Lung (tissue), 11 donors: ENCODE measurements at regions not wholly inside any gene's neighbourhood (a gene's known extent, or its start where the extent isn't known, plus 50 kb on each side); places are given as distances from the start of the nearest gene placed in this dataset.

ENCODE experiments used
- ATAC-seq: fragments of 200-7000 bp; cut with Tn5 transposase; one replicate; pipeline ENCODE4 v1.9.1; 2020; ENCODE audit warnings: moderate number of reproducible peaks; ENCODE audit not compliant: insufficient read depth, low FRiP score
- DNase-seq, 3 donors: peaks; one replicate each; pipeline ENCODE4 v3.0.0-alpha.2; 2013 to 2017
- H3K27ac ChIP-seq, 2 donors: one replicate each; pipeline ENCODE4 v1.5.1; 2013; ENCODE audit warnings: mild to moderate bottlenecking in 2 of 2, moderate library complexity in 2 of 2, control low read depth in 1 of 2, inconsistent platforms in 1 of 2, low read depth in 1 of 2, low read length in 1 of 2
- H3K27me3 ChIP-seq, 3 donors: one replicate each; pipeline ENCODE4 v1.5.1; 2013; ENCODE audit warnings: low read length in 2 of 3; ENCODE audit not compliant: control insufficient read depth in 3 of 3, insufficient read depth in 3 of 3
- H3K36me3 ChIP-seq, 4 donors: one replicate each; pipeline ENCODE4 v1.5.1; 2013; ENCODE audit warnings: low read length in 4 of 4, mild to moderate bottlenecking in 1 of 4, moderate library complexity in 1 of 4; ENCODE audit not compliant: control insufficient read depth in 4 of 4, insufficient read depth in 4 of 4
- H3K4me1 ChIP-seq, 5 donors: one replicate each; pipeline ENCODE4 v1.5.1; 2013; ENCODE audit warnings: low read length in 5 of 5, mild to moderate bottlenecking in 2 of 5, moderate library complexity in 1 of 5; ENCODE audit not compliant: control insufficient read depth in 5 of 5, insufficient read depth in 5 of 5
- H3K4me3 ChIP-seq: one replicate; pipeline ENCODE4 v1.5.1; 2013; ENCODE audit warnings: mild to moderate bottlenecking, control low read depth, moderate library complexity
- H3K9ac ChIP-seq, 2 donors: one replicate each; pipeline ENCODE4 v1.5.1; 2013; ENCODE audit warnings: low read length in 2 of 2, control low read depth in 1 of 2; ENCODE audit not compliant: insufficient read depth in 1 of 2
- H3K9me3 ChIP-seq, 4 donors: one replicate each; pipeline ENCODE4 v1.5.1; 2013; ENCODE audit warnings: low read length in 3 of 4, mild to moderate bottlenecking in 1 of 4, moderate library complexity in 1 of 4; ENCODE audit not compliant: control insufficient read depth in 4 of 4, insufficient read depth in 3 of 4
- CTCF ChIP-seq: IDR thresholded peaks from 2 replicates; pipeline ENCODE4 v1.5.1; 2012; ENCODE audit warnings: mild to moderate bottlenecking; ENCODE audit errors: control extremely low read depth, extremely low read depth
- WGBS, 2 donors: extraction: QIAGEN DNeasy Blood & Tissue Kit; methylation state at CpG; one replicate each; pipeline ENCODE4 v1.1.7; 2013; 5-methylcytosine and 5-hydroxymethylcytosine counted together
- donor health status: control.
- donor health status: control.
- donor health status: Bipolar disorder and iron deficiency.
- donor health status: healthy.
- donor health status: DM: yes; HTN: yes; CAD: no.

DNA sequence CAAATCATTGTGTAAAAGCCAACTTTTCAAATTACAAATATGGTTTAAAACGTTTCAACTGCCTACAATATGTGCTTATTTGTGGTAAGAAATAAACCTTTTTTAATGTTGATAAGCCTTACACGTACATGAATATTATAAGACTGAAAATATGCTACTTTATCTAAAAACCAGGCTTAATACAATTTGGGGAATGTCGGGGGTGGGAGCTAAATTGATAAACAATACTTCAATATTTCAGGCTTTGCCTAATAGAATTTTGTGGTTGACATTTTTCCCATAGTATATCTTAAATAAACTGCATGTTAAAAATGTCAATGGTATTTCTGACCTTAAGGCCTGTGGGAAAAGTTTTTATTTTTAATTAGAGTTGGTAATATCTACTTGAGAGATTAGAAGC lies 69.8 kb upstream of the SLIT2 start:
- H3K9ac ChIP-seq: no peak overlapping the region
- peaks cover 0 to 5% (median 2%) of the 10 kb centered on the region in 4 donors for H3K9me3 ChIP-seq
- 64 to 70% methylated on average over 3 of the region's 3 CpGs for WGBS, 2 donors
- no peaks in the 10 kb centered on the region for H3K4me1 ChIP-seq
- no peak for TF ChIP-seq CTCF
- ATAC-seq: no peak
- H3K27me3 ChIP-seq: no peaks in the 10 kb centered on the region
- DNase-seq: no peak
- no peaks in the 10 kb centered on the region for H3K36me3 ChIP-seq
- H3K27ac ChIP-seq: no peak overlapping the region
- H3K4me3 ChIP-seq: no peak overlapping the region

- TF ChIP-seq CTCF: no peak
- ATAC-seq: no peak
- Histone ChIP-seq H3K9me3 (peaks cover 0 to 13% (median 6%) of the 10 kb centered on the region in 4 donors), H3K4me3 (no peak overlapping the region), H3K27ac (no peak overlapping the region), H3K36me3 (no peaks in the 10 kb centered on the region), H3K27me3 (no peaks in the 10 kb centered on the region), H3K9ac (no peak overlapping the region), H3K4me1 (no peaks in the 10 kb centered on the region)
- no peak for DNase-seq
Measured at GRCh38 chr4:20180509-20180908, 71.2 kb upstream of the SLIT2 start.

DNA sequence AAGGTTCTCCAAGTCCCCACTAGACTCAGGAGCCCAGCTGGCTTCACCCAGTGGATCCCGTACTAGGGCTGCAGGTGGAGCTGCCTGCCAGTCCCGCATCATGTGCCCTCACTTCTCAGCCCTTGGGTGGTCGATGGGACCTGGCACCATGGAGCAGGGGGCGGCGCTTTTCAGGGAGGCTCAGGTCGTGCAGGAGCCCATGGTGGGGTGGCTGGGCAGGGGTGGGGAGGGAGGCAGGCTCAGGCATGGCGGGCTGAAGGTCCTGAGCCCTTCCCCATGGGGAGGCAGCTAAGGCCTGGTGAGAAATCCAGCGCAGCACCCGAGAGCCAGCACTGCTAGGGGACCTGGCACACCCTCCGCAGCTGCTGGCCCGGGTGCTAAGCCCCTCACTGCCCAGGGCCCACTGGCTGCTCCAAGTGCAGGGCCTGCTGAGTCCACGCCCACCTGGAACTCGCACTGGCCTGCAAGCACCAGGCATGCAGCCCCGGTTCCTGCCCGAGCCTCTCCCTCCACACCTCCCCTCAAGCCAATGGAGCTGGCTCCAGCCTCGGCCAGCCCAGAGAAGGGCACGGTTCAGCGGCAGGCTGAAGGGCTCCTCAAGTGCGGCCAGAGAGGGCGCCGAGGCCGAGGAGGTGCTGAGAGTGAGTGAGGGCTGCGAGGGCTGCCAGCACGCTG lies 72.7 kb upstream of the SLIT2 start:
- no peak overlapping the region for H3K4me3 ChIP-seq
- DNase-seq: no peak
- 93 to 96% methylated on average over 24 of the region's 24 CpGs for WGBS, 2 donors

More for the DNA sequence above, 72.7 kb upstream of the SLIT2 start:
- Histone ChIP-seq H3K27ac (no peak overlapping the region), H3K9ac (no peak overlapping the region), H3K9me3 (peaks cover 0 to 13% (median 6%) of the 10 kb centered on the region in 4 donors), H3K36me3 (no peaks in the 10 kb centered on the region), H3K4me1 (no peaks in the 10 kb centered on the region), H3K27me3 (no peaks in the 10 kb centered on the region)
- TF ChIP-seq CTCF: no peak
- no peak for ATAC-seq
